GM10266 (cell line): ENCODE measurements at regions not wholly inside any gene's neighbourhood (a gene's known extent, or its start where the extent isn't known, plus 50 kb on each side); places are given as distances from the start of the nearest gene placed in this dataset.

Experiments
- DNase-seq: peaks from one replicate; pipeline ENCODE4 v3.0.0; 2012; ENCODE audit errors: extremely low spot score
- TF ChIP-seq, protein P1 (sequence below): IDR thresholded peaks from 2 replicates; pipeline ENCODE4 v1.5.1; 2012; ENCODE audit warnings: mild to moderate bottlenecking, low read depth; ENCODE audit not compliant: control insufficient read depth, insufficient read depth; ENCODE audit errors: missing control alignments

GRCh38 chr21:35952651-35953340 lies 107.5 kb downstream of the SETD4 start:
- TF ChIP-seq, protein P1, sequence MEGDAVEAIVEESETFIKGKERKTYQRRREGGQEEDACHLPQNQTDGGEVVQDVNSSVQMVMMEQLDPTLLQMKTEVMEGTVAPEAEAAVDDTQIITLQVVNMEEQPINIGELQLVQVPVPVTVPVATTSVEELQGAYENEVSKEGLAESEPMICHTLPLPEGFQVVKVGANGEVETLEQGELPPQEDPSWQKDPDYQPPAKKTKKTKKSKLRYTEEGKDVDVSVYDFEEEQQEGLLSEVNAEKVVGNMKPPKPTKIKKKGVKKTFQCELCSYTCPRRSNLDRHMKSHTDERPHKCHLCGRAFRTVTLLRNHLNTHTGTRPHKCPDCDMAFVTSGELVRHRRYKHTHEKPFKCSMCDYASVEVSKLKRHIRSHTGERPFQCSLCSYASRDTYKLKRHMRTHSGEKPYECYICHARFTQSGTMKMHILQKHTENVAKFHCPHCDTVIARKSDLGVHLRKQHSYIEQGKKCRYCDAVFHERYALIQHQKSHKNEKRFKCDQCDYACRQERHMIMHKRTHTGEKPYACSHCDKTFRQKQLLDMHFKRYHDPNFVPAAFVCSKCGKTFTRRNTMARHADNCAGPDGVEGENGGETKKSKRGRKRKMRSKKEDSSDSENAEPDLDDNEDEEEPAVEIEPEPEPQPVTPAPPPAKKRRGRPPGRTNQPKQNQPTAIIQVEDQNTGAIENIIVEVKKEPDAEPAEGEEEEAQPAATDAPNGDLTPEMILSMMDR = no peak
- DNase-seq = no peak

GRCh38 chr21:35948982-35949381 lies 111.3 kb downstream of the SETD4 start:
- no peak for DNase-seq
- TF ChIP-seq, protein P1 = no peak

GRCh38 chr21:35945089-35945671 lies 115.1 kb downstream of the SETD4 start:
- no peak for DNase-seq
- TF ChIP-seq, protein P1 = no peak

- TF ChIP-seq, protein P1 = no peak
- no peak for DNase-seq
These were observed 116.6 kb downstream of the SETD4 start for GRCh38 chr21:35943752-35944151.

DNA sequence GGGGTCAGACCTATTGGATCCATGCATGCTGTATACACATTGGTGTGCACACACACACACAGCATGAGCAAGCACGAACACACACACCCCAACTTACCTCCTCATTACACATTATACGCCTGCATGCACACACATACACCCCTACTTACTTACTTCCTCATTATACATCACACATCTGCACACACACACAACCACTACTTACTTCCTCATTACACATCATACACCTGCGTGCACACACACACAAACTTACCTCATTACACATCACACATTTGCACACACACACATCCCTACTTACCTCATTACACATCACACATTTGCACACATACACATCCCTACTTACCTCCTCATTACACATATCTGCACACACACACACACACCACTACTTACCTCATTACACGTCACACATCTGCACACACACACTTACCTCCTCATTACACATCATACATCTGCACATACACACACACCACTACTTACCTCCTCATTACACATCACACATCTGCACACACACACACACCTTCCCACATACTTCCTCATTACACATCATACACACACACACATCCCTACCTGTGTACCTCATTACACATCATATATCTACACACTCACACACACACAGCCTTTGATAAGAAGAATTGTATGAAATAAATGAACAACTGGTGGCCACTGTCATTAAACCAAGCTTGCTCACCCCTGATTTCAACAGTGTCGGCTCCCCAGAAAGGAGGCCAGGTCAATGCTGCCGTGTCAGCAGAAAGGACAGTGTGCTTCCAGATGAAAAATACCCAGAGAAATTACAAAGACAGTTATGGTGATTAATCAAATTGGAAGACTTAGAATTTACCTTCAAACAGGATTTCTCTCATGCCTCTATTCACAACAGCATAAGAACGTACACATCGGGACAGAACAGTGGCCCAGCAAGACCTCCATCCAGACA lies 117.8 kb downstream of the SETD4 start:
- TF ChIP-seq, protein P1 = no peak
- DNase-seq = no peak

DNA sequence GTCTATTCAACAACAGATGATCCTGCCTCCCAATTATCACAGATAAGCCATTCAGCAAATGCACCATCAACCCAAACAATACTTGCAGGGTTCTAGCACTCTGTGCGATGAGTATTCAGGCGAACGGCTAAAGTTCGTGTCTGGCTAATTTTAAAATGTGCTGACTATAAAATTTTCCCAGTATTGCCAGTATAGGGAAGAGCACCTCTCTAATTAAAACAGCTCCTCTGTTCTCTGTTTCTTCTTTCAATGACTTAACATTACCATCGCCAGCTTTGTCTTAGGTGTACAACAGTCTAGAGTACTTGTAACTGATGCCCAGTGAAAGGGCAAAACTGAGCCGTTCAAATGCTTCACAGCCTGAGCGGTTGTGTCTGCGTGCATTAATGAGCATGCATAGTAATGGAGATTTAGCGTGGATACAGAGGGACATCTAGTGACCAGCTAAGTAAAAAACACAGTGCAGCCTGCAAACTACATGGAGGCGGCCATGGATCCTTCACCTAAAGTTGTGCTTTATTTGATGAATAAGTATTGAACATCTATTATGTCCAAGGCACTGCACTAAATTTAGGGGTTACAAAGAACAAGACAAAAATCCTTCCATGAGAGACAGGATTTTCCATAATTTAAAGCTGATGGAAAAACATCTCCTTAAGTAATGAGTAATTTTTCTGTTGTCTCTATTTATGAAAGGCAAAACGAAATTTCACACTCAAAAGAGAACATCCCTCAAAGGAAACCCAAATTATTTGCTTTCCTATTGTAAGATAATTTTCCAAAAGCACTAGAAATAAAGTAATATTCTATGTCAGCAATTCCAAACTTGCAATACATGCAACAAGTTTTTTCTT lies 120.0 kb downstream of the SETD4 start:
- TF ChIP-seq, protein P1 = peak; percentile 42
- DNase-seq = peak; percentile 36
